Pancreas (tissue), 10 donors: ENCODE measurements at regions not wholly inside any gene's neighbourhood (a gene's known extent, or its start where the extent isn't known, plus 50 kb on each side); places are given as distances from the start of the nearest gene placed in this dataset.

Source experiments
- ATAC-seq, 4 donors: fragments of 200-7000 bp; cut with Tn5 transposase; one replicate each; pipeline versions ENCODE4 v1.8.0 to v1.9.1; 2020; ENCODE audit warnings: mild to moderate bottlenecking in 4 of 4, moderate library complexity in 4 of 4
- DNase-seq, 6 donors: peaks; one replicate each; pipeline ENCODE4 v3.0.0-alpha.2; 2020
- FAIRE-seq: peaks from 2 replicates; lab custom pipeline; 2012; peaks lifted over from hg19 to GRCh38; lab: Jason Lieb, UNC
- H3K27ac ChIP-seq, 4 donors: fragments of 200-600 bp; sonication (generic); 1 replicate in 3 of 4; 2 replicates in 1 of 4; pipeline versions ENCODE4 v1.5.0 to v1.8.0; 2020
- H3K27me3 ChIP-seq, 4 donors: fragments of 200-600 bp; one replicate each; pipeline ENCODE4 v1.8.0; 2021
- H3K36me3 ChIP-seq, 3 donors: fragments of 200-600 bp; sonication (generic) in 1 of 3; one replicate each; pipeline versions ENCODE4 v1.5.0 to v1.8.0; 2020 to 2021
- H3K4me1 ChIP-seq, 3 donors: fragments of 200-600 bp; one replicate each; pipeline ENCODE4 v1.8.0; 2021
- H3K4me3 ChIP-seq, 4 donors: fragments of 200-600 bp; sonication (generic) in 2 of 4; one replicate each; pipeline versions ENCODE4 v1.5.0 to v1.8.0; 2020 to 2021
- H3K9me3 ChIP-seq, 4 donors: fragments of 200-600 bp; one replicate each; pipeline ENCODE4 v1.8.0; 2021
- whole genome bisulfite sequencing, 2 donors: extraction: QIAGEN DNeasy Blood & Tissue Kit; methylation state at CpG; one replicate each; pipeline ENCODE4 v1.1.7; 2013; 5-methylcytosine and 5-hydroxymethylcytosine counted together
- intact Hi-C, 3 donors: fragments of 100-400 bp; cut with DNase I; formaldehyde crosslinking; loops; one replicate each; pipeline versions ENCODE4 v1.11.1 to v1.14.2; 2022
- TF ChIP-seq, protein P1 (sequence below), 4 donors: fragments of 200-600 bp; sonication (generic) in 3 of 4; IDR thresholded peaks; one replicate each; pipeline versions ENCODE4 v1.5.0 to v1.8.0; 2021; ENCODE audit warnings: antibody characterized with exemption in 4 of 4
- donor health status: healthy with polysubstance abuse.
- donor health status: DM: no; HTN: no; CAD: no; lungs with moderate emphysema.
- donor health status: DM: no; HTN: no; CAD: no.
- donor health status: control.
- donor health status: control.
- donor health status: Bipolar disorder and iron deficiency.
- donor health status: DM: yes; HTN: yes; CAD: no.
- donor health status: DM: no; HTN: no; CAD: no.
- donor health status: DM: no; HTN: no; CAD: no.
- donor health status: DM: yes; HTN: yes; CAD: no.

DNA sequence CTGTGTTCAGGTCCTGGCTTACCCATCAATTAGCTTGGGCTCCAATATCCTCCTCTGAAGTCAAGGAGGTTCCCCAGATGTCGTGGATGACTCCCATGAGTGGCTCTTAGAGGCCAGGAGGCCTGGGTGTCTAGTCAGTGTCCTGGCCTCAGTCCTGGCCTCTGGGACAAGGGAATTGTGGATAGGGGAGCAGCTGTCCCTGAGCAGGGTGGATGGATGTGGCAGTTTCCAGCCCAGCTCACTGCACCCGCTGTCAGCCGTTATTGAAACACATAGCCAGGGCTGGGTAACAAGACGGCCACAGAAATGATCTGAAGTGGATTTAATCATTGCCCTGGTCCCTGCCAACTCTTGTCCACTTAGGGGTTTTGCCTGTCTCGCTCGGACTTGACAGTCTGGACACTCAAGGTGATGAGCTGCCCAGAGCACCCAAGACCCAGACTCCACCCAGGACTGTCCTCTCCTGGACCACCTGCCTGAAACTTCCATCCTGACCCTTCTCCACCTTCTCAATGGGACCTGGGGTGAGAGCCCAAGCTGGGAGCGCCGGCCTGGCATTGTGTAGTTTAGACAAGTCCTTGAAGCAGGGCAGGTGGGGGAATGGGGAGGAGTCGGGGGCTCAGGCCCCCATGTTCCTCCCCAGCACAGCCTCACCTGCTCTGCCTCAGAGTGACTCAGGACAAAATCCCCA, 182.1 kb upstream of the SDK2 start:
- intact Hi-C loops: no loop called here
- H3K4me3 ChIP-seq: no peak overlapping the region
- 64 to 80% methylated on average over 9 of the region's 9 CpGs for WGBS, 2 donors
- no peaks in the 10 kb centered on the region for H3K4me1 ChIP-seq
- TF ChIP-seq, protein P1, sequence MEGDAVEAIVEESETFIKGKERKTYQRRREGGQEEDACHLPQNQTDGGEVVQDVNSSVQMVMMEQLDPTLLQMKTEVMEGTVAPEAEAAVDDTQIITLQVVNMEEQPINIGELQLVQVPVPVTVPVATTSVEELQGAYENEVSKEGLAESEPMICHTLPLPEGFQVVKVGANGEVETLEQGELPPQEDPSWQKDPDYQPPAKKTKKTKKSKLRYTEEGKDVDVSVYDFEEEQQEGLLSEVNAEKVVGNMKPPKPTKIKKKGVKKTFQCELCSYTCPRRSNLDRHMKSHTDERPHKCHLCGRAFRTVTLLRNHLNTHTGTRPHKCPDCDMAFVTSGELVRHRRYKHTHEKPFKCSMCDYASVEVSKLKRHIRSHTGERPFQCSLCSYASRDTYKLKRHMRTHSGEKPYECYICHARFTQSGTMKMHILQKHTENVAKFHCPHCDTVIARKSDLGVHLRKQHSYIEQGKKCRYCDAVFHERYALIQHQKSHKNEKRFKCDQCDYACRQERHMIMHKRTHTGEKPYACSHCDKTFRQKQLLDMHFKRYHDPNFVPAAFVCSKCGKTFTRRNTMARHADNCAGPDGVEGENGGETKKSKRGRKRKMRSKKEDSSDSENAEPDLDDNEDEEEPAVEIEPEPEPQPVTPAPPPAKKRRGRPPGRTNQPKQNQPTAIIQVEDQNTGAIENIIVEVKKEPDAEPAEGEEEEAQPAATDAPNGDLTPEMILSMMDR (IDR thresholded peaks at IDR 0.05): no peak
- no peak overlapping the region for H3K27ac ChIP-seq
- no peak for DNase-seq
- ATAC-seq: no peak
- no peaks in the 10 kb centered on the region for H3K36me3 ChIP-seq
- H3K27me3 ChIP-seq: no peaks in the 10 kb centered on the region
- H3K9me3 ChIP-seq: no peaks in the 10 kb centered on the region
- FAIRE-seq: no peak

DNA sequence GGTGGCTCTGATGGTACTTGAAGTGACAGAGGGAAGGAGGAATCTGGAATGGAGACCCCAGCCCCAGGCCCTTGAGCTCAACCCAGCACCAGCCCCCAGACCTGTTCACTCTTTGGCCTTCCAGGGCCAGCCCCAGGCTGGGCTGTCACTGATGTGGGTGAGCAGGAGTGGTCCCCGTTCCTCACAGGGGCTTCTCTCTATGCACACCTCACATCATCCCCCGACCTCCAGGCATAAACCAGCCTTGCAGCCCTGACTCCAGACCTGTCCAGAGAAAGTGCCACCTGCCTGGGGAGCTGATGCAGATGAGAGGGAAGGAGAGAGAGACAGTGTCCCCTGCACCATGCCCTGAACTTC, 182.6 kb upstream of the SDK2 start:
- no peak for FAIRE-seq
- intact Hi-C loops: no loop called here
- no peak for ATAC-seq
- 63 to 71% methylated on average over 2 of the region's 2 CpGs for WGBS, 2 donors
- Histone ChIP-seq H3K9me3 (no peaks in the 10 kb centered on the region), H3K4me3 (no peak overlapping the region), H3K27ac (no peak overlapping the region), H3K4me1 (no peaks in the 10 kb centered on the region), H3K36me3 (no peaks in the 10 kb centered on the region), H3K27me3 (no peaks in the 10 kb centered on the region)
- DNase-seq: no peak
- TF ChIP-seq, protein P1 (IDR thresholded peaks at IDR 0.05): no peak

DNA sequence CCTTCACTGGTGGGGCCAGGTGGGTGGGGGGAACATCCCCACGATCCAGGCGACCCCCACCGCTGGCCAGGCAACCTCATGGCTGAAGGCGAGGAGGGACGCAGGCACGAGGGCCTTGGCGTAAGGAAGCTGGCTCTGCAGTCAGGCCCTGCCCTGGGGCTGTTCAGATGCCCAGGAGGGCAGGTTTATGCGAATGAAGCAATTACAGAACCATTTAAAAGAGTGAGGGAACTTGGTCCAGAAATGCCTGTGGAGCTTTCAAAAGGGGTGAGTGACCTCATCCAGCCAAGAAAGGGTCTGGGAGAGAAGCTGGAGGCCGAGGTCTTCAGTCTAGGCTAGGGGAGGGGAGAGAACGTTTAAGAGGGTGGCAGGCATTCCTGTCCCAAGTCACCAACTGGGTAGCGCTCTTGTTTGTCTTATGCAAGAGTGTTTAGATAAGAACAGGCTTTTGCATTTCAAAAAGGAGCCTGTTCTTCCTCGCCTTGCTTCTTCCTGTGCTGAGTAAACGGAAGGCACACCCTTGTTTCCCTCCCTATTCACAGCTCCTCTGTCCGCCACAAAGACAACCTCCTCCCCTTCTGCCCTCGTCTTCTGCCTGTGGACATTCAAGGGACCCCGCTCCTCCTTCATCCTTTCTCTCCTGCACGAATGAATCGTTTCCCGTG, 183.5 kb upstream of the SDK2 start:
- H3K27me3 ChIP-seq: no peaks in the 10 kb centered on the region

DNA sequence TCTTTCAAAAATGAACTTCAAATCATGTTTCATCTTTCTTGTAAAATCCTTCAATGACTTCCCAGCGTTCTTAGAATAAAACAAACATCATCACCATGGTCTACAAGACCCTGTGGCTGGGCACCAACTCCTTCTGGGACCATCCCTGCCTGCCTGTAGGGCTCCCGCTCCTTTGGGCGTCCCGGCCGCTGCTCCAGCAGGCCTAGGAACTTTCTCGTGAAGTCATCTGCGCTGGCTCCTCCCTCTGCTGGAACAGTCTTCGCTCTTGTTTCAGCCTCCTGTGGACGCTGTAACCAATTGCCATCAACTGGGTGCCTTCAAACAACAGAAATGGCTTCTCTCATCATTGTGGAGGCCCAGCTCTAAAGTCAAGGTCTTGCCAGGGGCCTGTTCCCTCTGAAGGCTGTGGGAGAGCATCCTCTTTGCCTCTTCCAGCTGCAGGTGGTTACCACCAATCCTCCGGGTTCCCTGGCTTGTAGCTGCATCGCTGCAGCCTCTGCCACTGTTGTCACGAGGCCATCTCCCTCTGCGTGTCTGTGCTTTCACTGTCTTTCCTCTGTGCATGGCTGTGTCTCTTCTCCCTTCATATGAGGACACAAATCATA, 185.5 kb upstream of the SDK2 start:
- peak in 1 of 6 donors; percentile 14 for DNase-seq
- no peaks in the 10 kb centered on the region for H3K4me1 ChIP-seq
- intact Hi-C loops: no loop called here
- WGBS, 2 donors: 81 to 90% methylated on average over 13 of the region's 13 CpGs
- no peaks in the 10 kb centered on the region for H3K36me3 ChIP-seq
- H3K27ac ChIP-seq: no peak overlapping the region
- H3K4me3 ChIP-seq: no peak overlapping the region
- TF ChIP-seq, protein P1 (IDR thresholded peaks at IDR 0.05): no peak
- no peaks in the 10 kb centered on the region for H3K27me3 ChIP-seq
- no peaks in the 10 kb centered on the region for H3K9me3 ChIP-seq
- no peak for FAIRE-seq
- ATAC-seq: no peak

More for the DNA sequence above, 183.5 kb upstream of the SDK2 start:
- H3K9me3 ChIP-seq: no peaks in the 10 kb centered on the region
- WGBS, 2 donors: 43 to 51% methylated on average over 19 of the region's 19 CpGs
- peak in 1 of 6 donors; percentile 50 for DNase-seq
- H3K4me1 ChIP-seq: no peaks in the 10 kb centered on the region
- H3K27ac ChIP-seq: no peak overlapping the region
- no peak for FAIRE-seq
- intact Hi-C loops: no loop called here
- peak in 2 of 4 donors; percentile 32 to 45 for ATAC-seq
- no peak overlapping the region for H3K4me3 ChIP-seq
- H3K36me3 ChIP-seq: no peaks in the 10 kb centered on the region
- TF ChIP-seq, protein P1 (IDR thresholded peaks at IDR 0.05): no peak
